Posterior cingulate gyrus (tissue), 11 donors: ENCODE measurements at regions not wholly inside any gene's neighbourhood (a gene's known extent, or its start where the extent isn't known, plus 50 kb on each side); places are given as distances from the start of the nearest gene placed in this dataset.

Source experiments
- DNase-seq, 10 donors: peaks; one replicate each; pipeline versions ENCODE4 v3.0.0 to v3.0.0-alpha.2; 2020 to 2021; ENCODE audit warnings: mixed read lengths in 3 of 10
- intact Hi-C: fragments of 100-400 bp; cut with DNase I; formaldehyde crosslinking; loops from one replicate; pipeline ENCODE4 v1.15.1; 2023

GRCh38 chr7:22962775-22963350 lies 51.1 kb downstream of the HYCC1 start:
- intact Hi-C loops, result no loop called here
- no peak for DNase-seq

- no peak for DNase-seq
- intact Hi-C loops, result no loop called here
Observed at GRCh38 chr7:22958742-22959141, 55.2 kb downstream of the HYCC1 start.

- DNase-seq, result no peak
- intact Hi-C loops, result no loop called here
Observed at GRCh38 chr7:22954251-22954650, 59.7 kb downstream of the HYCC1 start.

- no peak for DNase-seq
- intact Hi-C loops, result no loop called here
Observed at GRCh38 chr7:22952306-22953015, 61.5 kb downstream of the HYCC1 start.

GRCh38 chr7:22949944-22950343 lies 64.0 kb downstream of the HYCC1 start:
- intact Hi-C loops, result no loop called here
- no peak for DNase-seq

- no peak for DNase-seq
- intact Hi-C loops, result no loop called here
Observed at GRCh38 chr7:22949221-22949620, 64.7 kb downstream of the HYCC1 start.

GRCh38 chr7:22948770-22949169 lies 65.2 kb downstream of the HYCC1 start:
- intact Hi-C loops, result no loop called here
- DNase-seq, result no peak

- intact Hi-C loops, result no loop called here
- DNase-seq, result peak in 1 of 10 donors; percentile 35
Observed at GRCh38 chr7:22945584-22945983, 68.3 kb downstream of the HYCC1 start.

- intact Hi-C loops, result no loop called here
- no peak for DNase-seq
Observed at GRCh38 chr7:22944510-22944909, 69.4 kb downstream of the HYCC1 start.

- intact Hi-C loops, result no loop called here
- no peak for DNase-seq
Observed at GRCh38 chr7:22944022-22944421, 69.9 kb downstream of the HYCC1 start.

- intact Hi-C loops, result no loop called here
Observed at GRCh38 chr7:22942191-22942590, 71.7 kb downstream of the HYCC1 start.

GRCh38 chr7:22939842-22940241 lies 74.1 kb downstream of the HYCC1 start:
- intact Hi-C loops, result no loop called here

More at GRCh38 chr7:22942191-22942590, 71.7 kb downstream of the HYCC1 start:
- no peak for DNase-seq

GRCh38 chr7:22937946-22938345 lies 76.0 kb downstream of the HYCC1 start:
- intact Hi-C loops, result no loop called here
- no peak for DNase-seq

More at GRCh38 chr7:22939842-22940241, 74.1 kb downstream of the HYCC1 start:
- DNase-seq, result no peak

GRCh38 chr7:22936246-22936645 lies 77.7 kb downstream of the HYCC1 start:
- intact Hi-C loops, result no loop called here
- DNase-seq, result no peak

- no peak for DNase-seq
- intact Hi-C loops, result no loop called here
Observed at GRCh38 chr7:22935269-22935668, 78.7 kb downstream of the HYCC1 start.

- no peak for DNase-seq
- intact Hi-C loops, result no loop called here
Observed at GRCh38 chr7:22934473-22935065, 79.4 kb downstream of the HYCC1 start.

GRCh38 chr7:22934023-22934422 lies 79.9 kb downstream of the HYCC1 start:
- intact Hi-C loops, result no loop called here
- DNase-seq, result no peak

GRCh38 chr7:22932896-22933295 lies 81.0 kb downstream of the HYCC1 start:
- DNase-seq, result no peak
- intact Hi-C loops, result no loop called here

- intact Hi-C loops, result no loop called here
- no peak for DNase-seq
Observed at GRCh38 chr7:22931011-22931410, 82.9 kb downstream of the HYCC1 start.

- DNase-seq, result no peak
- intact Hi-C loops, result no loop called here
Observed at GRCh38 chr7:22922307-22922706, 91.6 kb downstream of the HYCC1 start.

GRCh38 chr7:22921386-22922086 lies 92.4 kb downstream of the HYCC1 start:
- DNase-seq, result no peak
- intact Hi-C loops, result no loop called here
